Skin epidermis (tissue), 12 donors: ENCODE measurements at regions not wholly inside any gene's neighbourhood (a gene's known extent, or its start where the extent isn't known, plus 50 kb on each side); places are given as distances from the start of the nearest gene placed in this dataset.
"Not testable (repeated sequence)": the region's sequence is repeated elsewhere in the genome, so short reads cannot be mapped to it uniquely, and the experiment has no call there.

Experiments used
- H3K27ac ChIP-seq, 21 experiments: fragments of 200-600 bp; sonication (generic) in 11 of 21; one replicate each; pipeline ENCODE4 v1.5.0; 2020; ENCODE audit warnings: mild to moderate bottlenecking in 3 of 21, inconsistent platforms in 2 of 21, moderate library complexity in 2 of 21
- H3K4me3 ChIP-seq, 7 experiments: fragments of 200-600 bp; sonication (generic) in 2 of 7; one replicate each; pipeline ENCODE4 v1.5.0; 2020; ENCODE audit warnings: inconsistent platforms in 2 of 7, mild to moderate bottlenecking in 2 of 7, moderate library complexity in 1 of 7

GRCh38 chr5:41995193-41995592, 70.1 kb downstream of the FBXO4 start:
- no peak overlapping the region for H3K27ac ChIP-seq
- no peak overlapping the region for H3K4me3 ChIP-seq

GRCh38 chr5:42001673-42002072, 76.6 kb downstream of the FBXO4 start:
- Histone ChIP-seq H3K4me3 (no peak overlapping the region), H3K27ac (no peak overlapping the region)

- H3K4me3 ChIP-seq, H3K27ac ChIP-seq: not testable (repeated sequence)
These were observed 78.8 kb downstream of the FBXO4 start for GRCh38 chr5:42003852-42004251.

GRCh38 chr5:42005561-42006153, 80.6 kb downstream of the FBXO4 start:
- Histone ChIP-seq H3K27ac (no peak overlapping the region), H3K4me3 (no peak overlapping the region)

- Histone ChIP-seq H3K4me3 (no peak overlapping the region), H3K27ac (no peak overlapping the region)
These were observed 88.5 kb downstream of the FBXO4 start for GRCh38 chr5:42013561-42013960.

- H3K27ac ChIP-seq, result no peak overlapping the region
- no peak overlapping the region for H3K4me3 ChIP-seq
These were observed 90.2 kb downstream of the FBXO4 start for GRCh38 chr5:42015254-42015653.

GRCh38 chr5:42015681-42016080, 90.6 kb downstream of the FBXO4 start:
- no peak overlapping the region for H3K4me3 ChIP-seq
- H3K27ac ChIP-seq, result no peak overlapping the region

- Histone ChIP-seq H3K4me3 (no peak overlapping the region), H3K27ac (no peak overlapping the region)
These were observed 95.9 kb downstream of the FBXO4 start for GRCh38 chr5:42020788-42021530.

GRCh38 chr5:42021923-42022322, 96.8 kb downstream of the FBXO4 start:
- Histone ChIP-seq H3K4me3 (no peak overlapping the region), H3K27ac (no peak overlapping the region)

- H3K27ac ChIP-seq, result no peak overlapping the region
- no peak overlapping the region for H3K4me3 ChIP-seq
These were observed 97.4 kb downstream of the FBXO4 start for GRCh38 chr5:42022383-42022972.

GRCh38 chr5:42026446-42026845, 101.4 kb downstream of the FBXO4 start:
- Histone ChIP-seq H3K4me3 (no peak overlapping the region), H3K27ac (no peak overlapping the region)

- H3K4me3 ChIP-seq, result no peak overlapping the region
- no peak overlapping the region for H3K27ac ChIP-seq
These were observed 107.1 kb downstream of the FBXO4 start for GRCh38 chr5:42032137-42032536.

- no peak overlapping the region for H3K4me3 ChIP-seq
These were observed 110.4 kb downstream of the FBXO4 start for GRCh38 chr5:42035526-42035925.

GRCh38 chr5:42036379-42036778, 111.3 kb downstream of the FBXO4 start:
- H3K4me3 ChIP-seq, result no peak overlapping the region
- no peak overlapping the region for H3K27ac ChIP-seq

More at GRCh38 chr5:42035526-42035925, 110.4 kb downstream of the FBXO4 start:
- no peak overlapping the region for H3K27ac ChIP-seq

- Histone ChIP-seq H3K4me3 (no peak overlapping the region), H3K27ac (no peak overlapping the region)
These were observed 112.4 kb downstream of the FBXO4 start for GRCh38 chr5:42037379-42037932.

- Histone ChIP-seq H3K27ac (no peak overlapping the region), H3K4me3 (no peak overlapping the region)
These were observed 118.3 kb downstream of the FBXO4 start for GRCh38 chr5:42043400-42043799.

- Histone ChIP-seq H3K27ac (no peak overlapping the region), H3K4me3 (no peak overlapping the region)
These were observed 132.2 kb downstream of the FBXO4 start for GRCh38 chr5:42057254-42057690.

GRCh38 chr5:42059291-42059690, 134.2 kb downstream of the FBXO4 start:
- no peak overlapping the region for H3K27ac ChIP-seq
- no peak overlapping the region for H3K4me3 ChIP-seq

- no peak overlapping the region for H3K27ac ChIP-seq
- no peak overlapping the region for H3K4me3 ChIP-seq
These were observed 134.8 kb downstream of the FBXO4 start for GRCh38 chr5:42059778-42060464.

GRCh38 chr5:42061121-42061520, 136.0 kb downstream of the FBXO4 start:
- H3K27ac ChIP-seq, result no peak overlapping the region
- no peak overlapping the region for H3K4me3 ChIP-seq
